Non-pigmented ciliary epithelial cell (primary cell): ENCODE measurements at regions not wholly inside any gene's neighbourhood (a gene's known extent, or its start where the extent isn't known, plus 50 kb on each side); places are given as distances from the start of the nearest gene placed in this dataset.
"Not testable (repeated sequence)": the region's sequence is repeated elsewhere in the genome, so short reads cannot be mapped to it uniquely, and the experiment has no call there.

Source experiments
- DNase-seq: peaks from one replicate; pipeline ENCODE4 v3.0.0-alpha.2; 2010; ENCODE audit warnings: low read depth

- DNase-seq, result no peak
These were observed 604.6 kb upstream of the IMPG1 start for GRCh38 chr6:76677017-76677416.

GRCh38 chr6:76671751-76672150 is 599.3 kb upstream of the IMPG1 start:
- no peak for DNase-seq

- no peak for DNase-seq
These were observed 571.8 kb upstream of the IMPG1 start for GRCh38 chr6:76644231-76644630.

GRCh38 chr6:76639941-76640340 is 567.5 kb upstream of the IMPG1 start:
- DNase-seq, result no peak

- no peak for DNase-seq
These were observed 562.2 kb upstream of the IMPG1 start for GRCh38 chr6:76634695-76635094.

GRCh38 chr6:76633259-76633658 is 560.8 kb upstream of the IMPG1 start:
- DNase-seq, result no peak

GRCh38 chr6:76631622-76632021 is 559.2 kb upstream of the IMPG1 start:
- no peak for DNase-seq

GRCh38 chr6:76615395-76615794 is 542.9 kb upstream of the IMPG1 start:
- no peak for DNase-seq

- DNase-seq, result no peak
These were observed 540.5 kb upstream of the IMPG1 start for GRCh38 chr6:76612954-76613353.

GRCh38 chr6:76609160-76609559 is 536.7 kb upstream of the IMPG1 start:
- DNase-seq, result no peak

- no peak for DNase-seq
These were observed 521.6 kb upstream of the IMPG1 start for GRCh38 chr6:76594109-76594508.

- no peak for DNase-seq
These were observed 521.2 kb upstream of the IMPG1 start for GRCh38 chr6:76593668-76594067.

GRCh38 chr6:76592566-76592965 is 520.1 kb upstream of the IMPG1 start:
- DNase-seq, result no peak

- DNase-seq, result no peak
These were observed 514.8 kb upstream of the IMPG1 start for GRCh38 chr6:76587271-76587670.

- DNase-seq, result no peak
These were observed 511.7 kb upstream of the IMPG1 start for GRCh38 chr6:76584121-76584520.

GRCh38 chr6:76578746-76579145 is 506.3 kb upstream of the IMPG1 start:
- DNase-seq, result no peak

- DNase-seq, result no peak
These were observed 502.3 kb upstream of the IMPG1 start for GRCh38 chr6:76574746-76575145.

GRCh38 chr6:76565932-76566331 is 493.5 kb upstream of the IMPG1 start:
- DNase-seq, result no peak

GRCh38 chr6:76562371-76562770 is 489.9 kb upstream of the IMPG1 start:
- DNase-seq, result not testable (repeated sequence)

- DNase-seq, result not testable (repeated sequence)
These were observed 488.6 kb upstream of the IMPG1 start for GRCh38 chr6:76560851-76561755.

GRCh38 chr6:76553256-76553655 is 480.8 kb upstream of the IMPG1 start:
- DNase-seq, result no peak

GRCh38 chr6:76552268-76552667 is 479.8 kb upstream of the IMPG1 start:
- no peak for DNase-seq

- DNase-seq, result no peak
These were observed 461.2 kb upstream of the IMPG1 start for GRCh38 chr6:76533661-76534060.

- no peak for DNase-seq
These were observed 460.2 kb upstream of the IMPG1 start for GRCh38 chr6:76532647-76533046.
